ENCODE measurements at regions not wholly inside any gene's neighbourhood (a gene's known extent, or its start where the extent isn't known, plus 50 kb on each side); places are given as distances from the start of the nearest gene placed in this dataset.

DNA sequence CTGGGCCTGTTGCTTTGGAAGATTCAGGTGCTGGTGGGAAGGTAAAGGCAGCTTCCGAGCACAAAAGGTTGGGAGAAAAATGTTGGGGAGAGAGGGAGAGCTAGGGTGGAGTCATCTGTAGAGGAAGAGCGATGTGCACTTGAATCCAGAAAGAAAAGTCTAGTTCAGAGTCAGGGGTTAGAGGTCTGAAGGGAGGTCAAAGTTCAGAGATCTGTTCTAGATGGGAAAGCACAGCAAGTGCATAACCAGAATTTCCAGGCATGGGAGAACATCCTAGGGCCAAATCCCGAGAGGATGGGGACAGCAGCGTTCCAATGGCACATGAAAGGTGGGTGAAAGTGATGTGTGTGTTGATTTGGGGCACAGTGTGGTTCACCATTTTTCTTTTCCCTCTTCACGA, 51.5 kb upstream of the MKLN1 start:
- Histone ChIP-seq H3K4me3 (replicated peaks in 1 of 3; ENCODE audit: insufficient read depth in 1 of 3, low read depth in 1 of 3, low read length in 3 of 3) (no peak overlapping the region), H3K9ac (replicated peaks; ENCODE audit: extremely low read depth, insufficient read depth, low read length) (no peak overlapping the region), H3K36me3 (ENCODE audit: control insufficient read depth in 2 of 2, extremely low read depth in 1 of 2, insufficient read depth in 2 of 2, low read length in 2 of 2) (no peaks in the 10 kb centered on the region), H3K4me2 (ENCODE audit: insufficient read depth, low read length) (no peak overlapping the region), H3K9me1 (replicated peaks; ENCODE audit: control insufficient read depth, extremely low read depth, insufficient read depth, low read length) (no peaks in the 10 kb centered on the region), H4K20me1 (replicated peaks; ENCODE audit: control insufficient read depth, extremely low read depth, insufficient read depth, low read length) (no peaks in the 10 kb centered on the region), H3K4me1 (ENCODE audit: control insufficient read depth, extremely low read depth, insufficient read depth, low read length) (no peaks in the 10 kb centered on the region), H3K27ac (ENCODE audit: insufficient read depth, low read depth, low read length) (no peak overlapping the region), H3K79me2 (ENCODE audit: control insufficient read depth, insufficient read depth, low read length) (no peaks in the 10 kb centered on the region), H3K27me3 (ENCODE audit: control insufficient read depth in 2 of 2, insufficient read depth in 2 of 2, low read length in 2 of 2) (peaks cover 0 to 3% of the 10 kb centered on the region in 2 experiments), H3K9me3 (replicated peaks; ENCODE audit: control insufficient read depth, insufficient read depth, low read length) (no peaks in the 10 kb centered on the region), H2AFZ (ENCODE audit: low read depth, low read length) (no peak overlapping the region)
- CTCF ChIA-PET: no interaction called here
- no TSS peak for BruUV-seq (replicated peaks)
- dilution Hi-C loops (cut with MboI; ENCODE audit: extremely low pct_ligation_motif_present, low sequenced_read_pairs): no loop called here
- no peak for TF ChIP-seq POLR2AphosphoS5 (IDR thresholded peaks at IDR 0.05; ENCODE audit: insufficient read depth, low read depth, low read length)
- TF ChIP-seq, protein P1, sequence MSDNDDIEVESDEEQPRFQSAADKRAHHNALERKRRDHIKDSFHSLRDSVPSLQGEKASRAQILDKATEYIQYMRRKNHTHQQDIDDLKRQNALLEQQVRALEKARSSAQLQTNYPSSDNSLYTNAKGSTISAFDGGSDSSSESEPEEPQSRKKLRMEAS (IDR thresholded peaks at IDR 0.05; ENCODE audit: insufficient read depth, insufficient read length): no peak
- TF ChIP-seq MYC (IDR thresholded peaks at IDR 0.05; ENCODE audit: low read depth, low read length): no peak
- TF ChIP-seq POLR2A (IDR thresholded peaks at IDR 0.05; ENCODE audit: low read depth, low read length): no peak
- no peak for TF ChIP-seq FOS (IDR thresholded peaks at IDR 0.05; ENCODE audit: borderline replicate concordance, insufficient read depth, low read length)
- TF ChIP-seq EZH2 (IDR thresholded peaks at IDR 0.05; ENCODE audit: borderline replicate concordance, low read depth, low read length, severe bottlenecking): no peak
- TF ChIP-seq CTCF (IDR thresholded peaks at IDR 0.05; ENCODE audit: extremely low read depth in 1 of 2, insufficient read depth in 1 of 2, low read depth in 1 of 2, low read length in 2 of 2): no peak
- no peak for TF ChIP-seq JUN (IDR thresholded peaks at IDR 0.05; ENCODE audit: borderline replicate concordance, insufficient read depth, insufficient read length, low read depth)
- TF ChIP-seq GATA2 (IDR thresholded peaks at IDR 0.05; ENCODE audit: insufficient read depth, insufficient read length, low read depth, low read length): no peak
- DNase-seq (ENCODE audit: low read depth, low spot score) (no peak), FAIRE-seq (no peak)
- intact Hi-C loops (cut with micrococcal nuclease): no loop called here
- POLR2A ChIA-PET: no interaction called here
